ENCODE measurements at regions not wholly inside any gene's neighbourhood (a gene's known extent, or its start where the extent isn't known, plus 50 kb on each side); places are given as distances from the start of the nearest gene placed in this dataset.
"Not testable (repeated sequence)": the region's sequence is repeated elsewhere in the genome, so short reads cannot be mapped to it uniquely, and the experiment has no call there.

GRCh38 chr17:27944546-27945332 is 51.6 kb upstream of the LYRM9 start:
- no peak for FAIRE-seq
- DNase-seq (ENCODE audit: insufficient read length) = no peak
- TF ChIP-seq TAF1 (IDR thresholded peaks at IDR 0.05; ENCODE audit: borderline replicate concordance, low read depth, low read length) (no peak), POLR2A (IDR thresholded peaks at IDR 0.05; ENCODE audit: low read depth, low read length) (no peak), POLR2AphosphoS5 (IDR thresholded peaks at IDR 0.05; ENCODE audit: low read depth, low read length) (no peak)

GRCh38 chr17:27945333-27945616 is 52.1 kb upstream of the LYRM9 start:
- TF ChIP-seq TAF1 (IDR thresholded peaks at IDR 0.05; ENCODE audit: borderline replicate concordance, low read depth, low read length) = no peak
- TF ChIP-seq POLR2AphosphoS5 (IDR thresholded peaks at IDR 0.05; ENCODE audit: low read depth, low read length) = no peak
- no peak for TF ChIP-seq POLR2A (IDR thresholded peaks at IDR 0.05; ENCODE audit: low read depth, low read length)
- FAIRE-seq (no peak), DNase-seq (ENCODE audit: insufficient read length) (no peak)

- FAIRE-seq = no peak
- TF ChIP-seq TAF1 (IDR thresholded peaks at IDR 0.05; ENCODE audit: borderline replicate concordance, low read depth, low read length) (no peak), POLR2A (IDR thresholded peaks at IDR 0.05; ENCODE audit: low read depth, low read length) (no peak)
- DNase-seq (ENCODE audit: insufficient read length) = no peak
Measured at GRCh38 chr17:27945953-27946352, 52.8 kb upstream of the LYRM9 start.

- FAIRE-seq (no peak), DNase-seq (ENCODE audit: insufficient read length) (no peak)
- no peak for TF ChIP-seq TAF1 (IDR thresholded peaks at IDR 0.05; ENCODE audit: borderline replicate concordance, low read depth, low read length)
- no peak for TF ChIP-seq POLR2AphosphoS5 (IDR thresholded peaks at IDR 0.05; ENCODE audit: low read depth, low read length)
- TF ChIP-seq POLR2A (IDR thresholded peaks at IDR 0.05; ENCODE audit: low read depth, low read length) = no peak
Measured at GRCh38 chr17:27946513-27946912, 53.3 kb upstream of the LYRM9 start.

- TF ChIP-seq TAF1 (IDR thresholded peaks at IDR 0.05; ENCODE audit: borderline replicate concordance, low read depth, low read length) (no peak), POLR2AphosphoS5 (IDR thresholded peaks at IDR 0.05; ENCODE audit: low read depth, low read length) (no peak), POLR2A (IDR thresholded peaks at IDR 0.05; ENCODE audit: low read depth, low read length) (no peak)
- DNase-seq (ENCODE audit: insufficient read length) (no peak), FAIRE-seq (no peak)
Measured at GRCh38 chr17:27947005-27947406, 53.8 kb upstream of the LYRM9 start.

- DNase-seq (ENCODE audit: insufficient read length) (no peak), FAIRE-seq (no peak)
- TF ChIP-seq POLR2AphosphoS5 (IDR thresholded peaks at IDR 0.05; ENCODE audit: low read depth, low read length) (no peak), TAF1 (IDR thresholded peaks at IDR 0.05; ENCODE audit: borderline replicate concordance, low read depth, low read length) (no peak), POLR2A (IDR thresholded peaks at IDR 0.05; ENCODE audit: low read depth, low read length) (no peak)
Measured at GRCh38 chr17:27949304-27949703, 56.1 kb upstream of the LYRM9 start.

GRCh38 chr17:27950225-27950624 is 57.1 kb upstream of the LYRM9 start:
- FAIRE-seq; DNase-seq (ENCODE audit: insufficient read length): not testable (repeated sequence)

GRCh38 chr17:27950995-27951394 is 57.8 kb upstream of the LYRM9 start:
- TF ChIP-seq POLR2A (IDR thresholded peaks at IDR 0.05; ENCODE audit: low read depth, low read length) (no peak), POLR2AphosphoS5 (IDR thresholded peaks at IDR 0.05; ENCODE audit: low read depth, low read length) (no peak), TAF1 (IDR thresholded peaks at IDR 0.05; ENCODE audit: borderline replicate concordance, low read depth, low read length) (no peak)
- DNase-seq (ENCODE audit: insufficient read length) = no peak
- FAIRE-seq = no peak

- FAIRE-seq (no peak), DNase-seq (ENCODE audit: insufficient read length) (no peak)
- TF ChIP-seq POLR2A (IDR thresholded peaks at IDR 0.05; ENCODE audit: low read depth, low read length) = no peak
- no peak for TF ChIP-seq TAF1 (IDR thresholded peaks at IDR 0.05; ENCODE audit: borderline replicate concordance, low read depth, low read length)
- TF ChIP-seq POLR2AphosphoS5 (IDR thresholded peaks at IDR 0.05; ENCODE audit: low read depth, low read length) = no peak
Measured at GRCh38 chr17:27951872-27952271, 58.7 kb upstream of the LYRM9 start.

- TF ChIP-seq TAF1 (IDR thresholded peaks at IDR 0.05; ENCODE audit: borderline replicate concordance, low read depth, low read length) (no peak), POLR2AphosphoS5 (IDR thresholded peaks at IDR 0.05; ENCODE audit: low read depth, low read length) (no peak), POLR2A (IDR thresholded peaks at IDR 0.05; ENCODE audit: low read depth, low read length) (no peak)
- FAIRE-seq (no peak), DNase-seq (ENCODE audit: insufficient read length) (no peak)
Measured at GRCh38 chr17:27952366-27952765, 59.2 kb upstream of the LYRM9 start.

GRCh38 chr17:27954548-27955495 is 61.7 kb upstream of the LYRM9 start:
- no peak for TF ChIP-seq POLR2A (IDR thresholded peaks at IDR 0.05; ENCODE audit: low read depth, low read length)
- TF ChIP-seq TAF1 (IDR thresholded peaks at IDR 0.05; ENCODE audit: borderline replicate concordance, low read depth, low read length) = no peak
- TF ChIP-seq POLR2AphosphoS5 (IDR thresholded peaks at IDR 0.05; ENCODE audit: low read depth, low read length) = no peak
- no peak for DNase-seq (ENCODE audit: insufficient read length)
- FAIRE-seq = no peak

Measured in GM12892 (cell line).